ENCODE measurements at regions not wholly inside any gene's neighbourhood (a gene's known extent, or its start where the extent isn't known, plus 50 kb on each side); places are given as distances from the start of the nearest gene placed in this dataset.

DNA sequence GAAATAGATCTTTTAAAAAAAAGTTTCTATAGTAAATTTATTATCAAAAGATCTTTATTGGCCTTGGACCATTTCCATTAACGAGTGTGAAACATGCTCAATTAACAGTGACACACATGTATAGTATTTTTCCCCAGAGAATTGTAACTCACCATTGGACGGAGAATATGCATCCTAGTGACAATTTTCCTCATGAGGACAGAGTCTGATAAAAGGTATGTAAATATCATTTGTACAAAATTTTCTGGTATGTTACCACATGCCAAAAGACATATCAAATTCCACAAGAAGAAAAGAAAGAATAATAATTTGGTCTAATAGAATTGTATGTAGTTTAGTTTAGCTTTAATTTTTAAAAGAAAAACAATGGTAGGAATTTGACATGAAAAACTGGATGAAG lies 1096.0 kb upstream of the FLRT2 start:
- no peaks in the 10 kb centered on the region for H3K9me3 ChIP-seq (ENCODE audit: control insufficient read depth in 5 of 5, low read length in 5 of 5)
- H3K27me3 ChIP-seq (ENCODE audit: control insufficient read depth in 5 of 5, insufficient read depth in 4 of 5, low read length in 5 of 5), result no peaks in the 10 kb centered on the region
- H3K4me3 ChIP-seq (ENCODE audit: low read depth in 1 of 5, low read length in 5 of 5), result no peak overlapping the region
- no peak overlapping the region for H3K9ac ChIP-seq (ENCODE audit: low read length in 5 of 5)
- no peak overlapping the region for H3K27ac ChIP-seq (ENCODE audit: low read depth, low read length)
- no peaks in the 10 kb centered on the region for H3K4me1 ChIP-seq (ENCODE audit: control insufficient read depth in 5 of 5, insufficient read depth in 5 of 5, low read length in 5 of 5)
- no peaks in the 10 kb centered on the region for H3K36me3 ChIP-seq (ENCODE audit: control insufficient read depth in 5 of 5, insufficient read depth in 5 of 5, low read length in 5 of 5)

GRCh38 chr14:84435820-84436324 lies 1094.1 kb upstream of the FLRT2 start:
- Histone ChIP-seq H3K27ac (ENCODE audit: low read depth, low read length) (no peak overlapping the region), H3K9me3 (ENCODE audit: control insufficient read depth in 5 of 5, low read length in 5 of 5) (no peaks in the 10 kb centered on the region)

DNA sequence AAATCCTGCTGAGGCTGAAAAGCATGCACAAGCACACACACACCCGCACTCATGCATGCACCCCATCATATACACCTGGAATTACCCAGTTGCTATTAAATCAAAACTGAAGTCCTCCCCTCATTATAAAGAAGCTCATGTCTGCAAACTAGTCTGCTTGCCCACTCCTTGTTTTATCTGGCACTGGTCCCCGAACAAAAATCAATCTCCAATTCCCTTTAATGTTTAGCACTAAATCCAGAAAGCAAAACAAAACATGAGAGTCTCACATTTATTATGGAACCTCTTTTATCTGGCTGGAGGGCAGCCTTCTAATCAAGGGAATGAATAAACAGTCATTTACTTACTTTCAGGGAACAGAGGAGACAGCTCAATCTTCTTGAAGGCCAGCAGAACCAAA lies 1093.4 kb upstream of the FLRT2 start:
- Histone ChIP-seq H3K36me3 (ENCODE audit: control insufficient read depth in 5 of 5, insufficient read depth in 5 of 5, low read length in 5 of 5) (no peaks in the 10 kb centered on the region), H3K27me3 (ENCODE audit: control insufficient read depth in 5 of 5, insufficient read depth in 4 of 5, low read length in 5 of 5) (no peaks in the 10 kb centered on the region), H3K27ac (ENCODE audit: low read depth, low read length) (no peak overlapping the region), H3K4me3 (ENCODE audit: low read depth in 1 of 5, low read length in 5 of 5) (no peak overlapping the region), H3K4me1 (ENCODE audit: control insufficient read depth in 5 of 5, insufficient read depth in 5 of 5, low read length in 5 of 5) (no peaks in the 10 kb centered on the region), H3K9me3 (ENCODE audit: control insufficient read depth in 5 of 5, low read length in 5 of 5) (no peaks in the 10 kb centered on the region), H3K9ac (ENCODE audit: low read length in 5 of 5) (no peak overlapping the region)

More at GRCh38 chr14:84435820-84436324, 1094.1 kb upstream of the FLRT2 start:
- no peaks in the 10 kb centered on the region for H3K4me1 ChIP-seq (ENCODE audit: control insufficient read depth in 5 of 5, insufficient read depth in 5 of 5, low read length in 5 of 5)
- H3K36me3 ChIP-seq (ENCODE audit: control insufficient read depth in 5 of 5, insufficient read depth in 5 of 5, low read length in 5 of 5), result no peaks in the 10 kb centered on the region
- H3K9ac ChIP-seq (ENCODE audit: low read length in 5 of 5), result no peak overlapping the region
- no peak overlapping the region for H3K4me3 ChIP-seq (ENCODE audit: low read depth in 1 of 5, low read length in 5 of 5)
- H3K27me3 ChIP-seq (ENCODE audit: control insufficient read depth in 5 of 5, insufficient read depth in 4 of 5, low read length in 5 of 5), result no peaks in the 10 kb centered on the region

- Histone ChIP-seq H3K36me3 (ENCODE audit: control insufficient read depth in 5 of 5, insufficient read depth in 5 of 5, low read length in 5 of 5) (no peaks in the 10 kb centered on the region), H3K4me3 (ENCODE audit: low read depth in 1 of 5, low read length in 5 of 5) (no peak overlapping the region), H3K4me1 (ENCODE audit: control insufficient read depth in 5 of 5, insufficient read depth in 5 of 5, low read length in 5 of 5) (no peaks in the 10 kb centered on the region), H3K27me3 (ENCODE audit: control insufficient read depth in 5 of 5, insufficient read depth in 4 of 5, low read length in 5 of 5) (no peaks in the 10 kb centered on the region), H3K27ac (ENCODE audit: low read depth, low read length) (no peak overlapping the region), H3K9ac (ENCODE audit: low read length in 5 of 5) (no peak overlapping the region), H3K9me3 (ENCODE audit: control insufficient read depth in 5 of 5, low read length in 5 of 5) (no peaks in the 10 kb centered on the region)
Measured at GRCh38 chr14:84442521-84442920, 1087.4 kb upstream of the FLRT2 start.

DNA sequence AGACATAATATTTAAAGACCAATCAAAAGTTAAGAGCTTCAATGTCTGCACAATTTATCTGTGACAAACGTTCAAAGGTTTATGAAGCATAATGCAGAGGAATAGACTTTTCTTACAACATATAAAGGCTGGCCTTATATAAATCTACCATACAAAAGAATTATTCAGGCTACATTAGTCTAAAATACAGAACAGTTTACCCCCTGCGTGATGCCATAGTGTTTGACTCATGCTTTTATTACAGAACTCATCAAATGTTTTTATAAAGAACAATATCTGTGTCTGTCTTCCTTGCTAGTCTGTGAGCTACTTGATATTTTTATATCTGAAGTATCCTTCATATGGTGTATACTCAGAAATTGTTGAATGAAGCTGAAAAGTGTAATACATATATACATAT lies 1084.5 kb upstream of the FLRT2 start:
- Histone ChIP-seq H3K9ac (ENCODE audit: low read length in 5 of 5) (no peak overlapping the region), H3K4me3 (ENCODE audit: low read depth in 1 of 5, low read length in 5 of 5) (no peak overlapping the region), H3K9me3 (ENCODE audit: control insufficient read depth in 5 of 5, low read length in 5 of 5) (no peaks in the 10 kb centered on the region), H3K4me1 (ENCODE audit: control insufficient read depth in 5 of 5, insufficient read depth in 5 of 5, low read length in 5 of 5) (no peaks in the 10 kb centered on the region), H3K36me3 (ENCODE audit: control insufficient read depth in 5 of 5, insufficient read depth in 5 of 5, low read length in 5 of 5) (no peaks in the 10 kb centered on the region), H3K27me3 (ENCODE audit: control insufficient read depth in 5 of 5, insufficient read depth in 4 of 5, low read length in 5 of 5) (no peaks in the 10 kb centered on the region), H3K27ac (ENCODE audit: low read depth, low read length) (no peak overlapping the region)

DNA sequence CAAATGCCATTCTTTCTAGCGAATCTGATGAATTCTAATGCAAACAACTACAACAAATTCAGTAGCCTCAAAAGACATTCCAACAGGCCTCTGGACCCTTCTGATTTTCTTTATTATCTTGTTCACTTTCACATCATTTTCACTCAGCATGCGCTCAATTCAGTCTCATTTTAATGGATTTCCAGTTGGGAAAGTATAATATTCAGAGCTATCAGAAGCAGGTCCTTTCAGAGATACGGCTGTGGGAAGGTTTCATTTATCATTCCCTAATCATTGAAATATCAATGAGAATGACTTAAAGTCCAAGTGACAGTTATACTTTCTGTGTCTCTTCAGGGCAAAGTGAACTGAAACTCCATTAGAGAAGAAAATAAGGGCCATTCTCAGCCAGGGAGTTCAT lies 1083.7 kb upstream of the FLRT2 start:
- no peaks in the 10 kb centered on the region for H3K4me1 ChIP-seq (ENCODE audit: control insufficient read depth in 5 of 5, insufficient read depth in 5 of 5, low read length in 5 of 5)
- no peaks in the 10 kb centered on the region for H3K36me3 ChIP-seq (ENCODE audit: control insufficient read depth in 5 of 5, insufficient read depth in 5 of 5, low read length in 5 of 5)
- H3K9ac ChIP-seq (ENCODE audit: low read length in 5 of 5), result no peak overlapping the region
- H3K4me3 ChIP-seq (ENCODE audit: low read depth in 1 of 5, low read length in 5 of 5), result no peak overlapping the region
- no peaks in the 10 kb centered on the region for H3K27me3 ChIP-seq (ENCODE audit: control insufficient read depth in 5 of 5, insufficient read depth in 4 of 5, low read length in 5 of 5)
- no peak overlapping the region for H3K27ac ChIP-seq (ENCODE audit: low read depth, low read length)
- H3K9me3 ChIP-seq (ENCODE audit: control insufficient read depth in 5 of 5, low read length in 5 of 5), result no peaks in the 10 kb centered on the region

- Histone ChIP-seq H3K27me3 (ENCODE audit: control insufficient read depth in 5 of 5, insufficient read depth in 4 of 5, low read length in 5 of 5) (no peaks in the 10 kb centered on the region), H3K4me1 (ENCODE audit: control insufficient read depth in 5 of 5, insufficient read depth in 5 of 5, low read length in 5 of 5) (peaks cover 0 to 3% (median 0%) of the 10 kb centered on the region in 5 donors), H3K27ac (ENCODE audit: low read depth, low read length) (no peak overlapping the region), H3K36me3 (ENCODE audit: control insufficient read depth in 5 of 5, insufficient read depth in 5 of 5, low read length in 5 of 5) (no peaks in the 10 kb centered on the region), H3K9ac (ENCODE audit: low read length in 5 of 5) (no peak overlapping the region), H3K4me3 (ENCODE audit: low read depth in 1 of 5, low read length in 5 of 5) (no peak overlapping the region), H3K9me3 (ENCODE audit: control insufficient read depth in 5 of 5, low read length in 5 of 5) (no peaks in the 10 kb centered on the region)
Measured at GRCh38 chr14:84453307-84453950, 1076.5 kb upstream of the FLRT2 start.

DNA sequence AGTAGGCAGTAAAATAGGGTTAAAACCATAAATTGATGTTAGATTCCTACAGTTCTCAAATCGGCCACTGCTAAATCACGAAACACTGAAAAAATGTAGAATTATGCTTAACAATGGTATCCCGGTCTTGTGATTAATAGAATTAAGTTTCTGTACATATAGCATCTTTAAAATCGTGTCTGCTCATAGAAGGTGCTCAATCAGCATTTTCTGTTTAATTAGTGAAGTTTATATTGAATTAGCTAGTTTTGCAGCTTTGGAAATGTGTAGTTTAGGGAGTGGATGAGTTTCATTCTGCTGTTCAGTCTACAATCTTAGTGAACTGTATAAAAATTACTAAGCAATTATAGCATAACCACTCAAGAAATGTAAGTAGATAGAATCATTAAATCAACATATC lies 1075.8 kb upstream of the FLRT2 start:
- Histone ChIP-seq H3K27ac (ENCODE audit: low read depth, low read length) (no peak overlapping the region), H3K4me1 (ENCODE audit: control insufficient read depth in 5 of 5, insufficient read depth in 5 of 5, low read length in 5 of 5) (peaks cover 0 to 3% (median 0%) of the 10 kb centered on the region in 5 donors), H3K27me3 (ENCODE audit: control insufficient read depth in 5 of 5, insufficient read depth in 4 of 5, low read length in 5 of 5) (no peaks in the 10 kb centered on the region), H3K9ac (ENCODE audit: low read length in 5 of 5) (no peak overlapping the region), H3K36me3 (ENCODE audit: control insufficient read depth in 5 of 5, insufficient read depth in 5 of 5, low read length in 5 of 5) (no peaks in the 10 kb centered on the region), H3K9me3 (ENCODE audit: control insufficient read depth in 5 of 5, low read length in 5 of 5) (no peaks in the 10 kb centered on the region), H3K4me3 (ENCODE audit: low read depth in 1 of 5, low read length in 5 of 5) (no peak overlapping the region)

DNA sequence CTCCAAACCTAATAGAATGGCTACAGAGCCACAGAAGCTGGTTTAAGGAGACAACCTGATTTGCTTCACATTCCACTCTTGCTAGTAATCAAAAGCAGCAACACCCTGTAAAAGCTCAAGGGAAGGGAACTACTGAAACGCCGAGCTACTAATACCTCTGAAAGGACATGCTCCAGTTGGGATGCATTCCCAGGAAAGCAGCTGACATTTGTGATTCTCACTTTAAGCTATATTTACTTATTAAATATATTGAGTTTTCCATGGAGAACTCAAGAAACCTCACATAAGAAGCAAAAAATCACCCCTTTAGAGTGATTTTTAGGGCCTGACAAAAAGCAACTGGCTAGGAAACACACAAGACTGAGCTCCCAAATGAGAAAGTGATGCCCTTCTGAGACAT lies 1073.0 kb upstream of the FLRT2 start:
- H3K27ac ChIP-seq (ENCODE audit: low read depth, low read length), result no peak overlapping the region

DNA sequence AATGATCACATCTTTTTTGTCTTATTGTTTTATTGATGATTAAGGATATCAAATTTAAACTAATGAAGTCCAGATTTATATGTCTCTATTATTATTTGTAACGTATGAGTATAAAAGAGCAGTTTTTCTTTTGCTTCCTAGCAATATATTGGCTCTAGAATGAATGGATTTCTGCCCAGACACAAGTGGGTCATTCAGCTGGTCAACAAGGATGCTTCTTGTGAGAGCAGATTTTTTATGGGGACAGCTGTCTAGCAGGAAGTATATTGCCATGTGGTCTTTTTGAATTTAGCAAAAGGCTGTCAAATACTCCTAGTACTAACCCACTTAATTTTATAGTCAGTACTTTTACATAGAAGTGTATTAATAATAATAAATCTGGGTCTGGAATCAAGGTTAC lies 1071.1 kb upstream of the FLRT2 start:
- Histone ChIP-seq H3K27me3 (ENCODE audit: control insufficient read depth in 5 of 5, insufficient read depth in 4 of 5, low read length in 5 of 5) (no peaks in the 10 kb centered on the region), H3K36me3 (ENCODE audit: control insufficient read depth in 5 of 5, insufficient read depth in 5 of 5, low read length in 5 of 5) (no peaks in the 10 kb centered on the region), H3K27ac (ENCODE audit: low read depth, low read length) (no peak overlapping the region), H3K4me1 (ENCODE audit: control insufficient read depth in 5 of 5, insufficient read depth in 5 of 5, low read length in 5 of 5) (no peaks in the 10 kb centered on the region), H3K4me3 (ENCODE audit: low read depth in 1 of 5, low read length in 5 of 5) (no peak overlapping the region), H3K9me3 (ENCODE audit: control insufficient read depth in 5 of 5, low read length in 5 of 5) (no peaks in the 10 kb centered on the region), H3K9ac (ENCODE audit: low read length in 5 of 5) (no peak overlapping the region)

More for the DNA sequence above, 1073.0 kb upstream of the FLRT2 start:
- Histone ChIP-seq H3K27me3 (ENCODE audit: control insufficient read depth in 5 of 5, insufficient read depth in 4 of 5, low read length in 5 of 5) (no peaks in the 10 kb centered on the region), H3K4me3 (ENCODE audit: low read depth in 1 of 5, low read length in 5 of 5) (no peak overlapping the region), H3K9me3 (ENCODE audit: control insufficient read depth in 5 of 5, low read length in 5 of 5) (no peaks in the 10 kb centered on the region), H3K4me1 (ENCODE audit: control insufficient read depth in 5 of 5, insufficient read depth in 5 of 5, low read length in 5 of 5) (peaks cover 0 to 3% (median 0%) of the 10 kb centered on the region in 5 donors), H3K36me3 (ENCODE audit: control insufficient read depth in 5 of 5, insufficient read depth in 5 of 5, low read length in 5 of 5) (no peaks in the 10 kb centered on the region), H3K9ac (ENCODE audit: low read length in 5 of 5) (no peak overlapping the region)
